Fibroblast of mammary gland (primary cell): ENCODE measurements at regions not wholly inside any gene's neighbourhood (a gene's known extent, or its start where the extent isn't known, plus 50 kb on each side); places are given as distances from the start of the nearest gene placed in this dataset.
A peak's percentile ranks its signal among the peaks of the same experiment; 100 is the strongest.
"Not testable (repeated sequence)": the region's sequence is repeated elsewhere in the genome, so short reads cannot be mapped to it uniquely, and the experiment has no call there.

Experiments used
- DNase-seq: peaks from one replicate; pipeline ENCODE4 v3.0.0-alpha.2; 2010; ENCODE audit warnings: low read depth
- H3K4me3 ChIP-seq: 2 replicates; pipeline ENCODE4 v1.5.1; 2011; ENCODE audit warnings: low read depth, mild to moderate bottlenecking, low read length, moderate library complexity; ENCODE audit not compliant: control insufficient read depth
- CTCF ChIP-seq: conservative IDR thresholded peaks from 2 replicates; pipeline ENCODE4 v1.5.1; 2011; ENCODE audit warnings: low read depth, low read length, inconsistent platforms; ENCODE audit not compliant: control insufficient read depth, insufficient read depth

DNA sequence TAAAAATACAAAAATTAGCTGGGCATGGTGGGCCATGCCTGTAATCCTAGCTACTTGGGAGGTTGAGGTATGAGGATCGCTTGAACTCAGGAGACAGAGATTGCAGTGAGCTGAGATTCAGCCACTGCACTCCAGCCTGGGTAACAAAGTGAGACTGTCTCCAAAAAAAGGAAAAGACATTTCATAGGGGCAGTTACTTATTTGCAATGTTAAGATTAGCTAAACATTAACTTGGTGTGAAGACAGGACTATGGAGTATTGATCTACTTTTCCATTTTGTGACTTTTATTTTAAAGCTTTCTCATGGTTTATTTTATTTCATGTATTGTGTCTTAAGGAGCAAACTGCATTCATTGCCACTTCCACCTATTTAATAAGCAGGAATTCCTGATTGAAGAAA, 153.0 kb downstream of the UTRN start:
- TF ChIP-seq CTCF = no peak
- no peak for DNase-seq
- no peak overlapping the region for H3K4me3 ChIP-seq

DNA sequence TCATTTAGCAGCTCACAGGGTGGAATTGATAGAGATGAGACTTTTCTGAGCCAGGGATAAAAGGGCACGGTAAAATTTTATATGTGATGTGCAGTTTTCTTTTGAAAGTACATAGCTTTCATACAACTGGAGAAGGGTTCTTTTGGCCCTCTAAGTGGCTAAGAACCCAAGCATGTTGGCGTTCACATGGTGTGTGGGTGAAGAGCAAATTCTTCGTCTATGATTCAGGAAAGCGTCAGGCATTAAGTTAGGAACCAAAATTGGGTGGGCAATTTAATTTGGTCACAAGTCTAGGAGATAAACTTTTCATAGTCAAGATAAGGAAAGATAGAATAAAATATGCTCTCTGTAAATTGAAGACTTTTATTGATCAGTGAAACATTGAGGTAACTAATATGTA, 153.9 kb downstream of the UTRN start:
- DNase-seq = peak; percentile 26
- H3K4me3 ChIP-seq = no peak overlapping the region
- no peak for TF ChIP-seq CTCF

DNA sequence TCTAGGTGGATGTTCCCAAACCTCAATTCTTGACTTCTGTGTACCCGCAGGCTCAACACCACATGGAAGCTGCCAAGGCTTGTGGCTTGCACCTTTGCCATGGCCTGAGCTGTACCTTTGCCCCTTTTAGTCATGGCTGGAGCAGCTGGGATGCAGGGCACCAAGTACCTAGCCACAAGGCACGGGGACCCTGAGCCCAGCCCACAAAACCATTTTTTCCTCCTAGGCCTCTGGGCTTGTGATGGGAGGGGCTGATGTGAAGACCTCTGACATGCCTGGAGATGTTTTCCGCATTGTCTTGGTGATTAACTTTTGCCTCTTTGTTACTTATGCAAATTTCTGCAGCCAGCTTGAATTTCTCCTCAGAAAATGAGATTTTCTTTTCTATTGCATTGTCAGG, 156.7 kb downstream of the UTRN start:
- DNase-seq, H3K4me3 ChIP-seq: not testable (repeated sequence)

- TF ChIP-seq CTCF = no peak
- DNase-seq = no peak
- no peak overlapping the region for H3K4me3 ChIP-seq
These were observed 158.0 kb downstream of the UTRN start for GRCh38 chr6:144443157-144443556.

DNA sequence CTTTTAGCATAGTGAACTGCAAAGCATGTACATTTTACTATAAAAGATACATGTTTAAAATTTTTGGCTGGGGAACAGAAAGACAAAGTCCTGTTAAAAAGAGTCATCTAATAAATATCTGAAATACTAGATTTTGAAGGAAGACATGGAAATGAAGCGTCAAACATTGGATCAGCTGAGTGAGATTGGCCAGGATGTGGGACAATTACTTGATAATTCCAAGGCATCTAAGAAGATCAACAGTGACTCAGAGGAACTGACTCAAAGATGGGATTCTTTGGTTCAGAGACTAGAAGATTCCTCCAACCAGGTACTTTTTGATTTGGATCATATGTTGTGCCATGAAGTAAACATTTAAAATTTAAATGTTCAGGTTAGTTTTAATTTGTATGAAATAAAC, 162.3 kb downstream of the UTRN start:
- peak; percentile 64 for DNase-seq
- TF ChIP-seq CTCF = no peak

DNA sequence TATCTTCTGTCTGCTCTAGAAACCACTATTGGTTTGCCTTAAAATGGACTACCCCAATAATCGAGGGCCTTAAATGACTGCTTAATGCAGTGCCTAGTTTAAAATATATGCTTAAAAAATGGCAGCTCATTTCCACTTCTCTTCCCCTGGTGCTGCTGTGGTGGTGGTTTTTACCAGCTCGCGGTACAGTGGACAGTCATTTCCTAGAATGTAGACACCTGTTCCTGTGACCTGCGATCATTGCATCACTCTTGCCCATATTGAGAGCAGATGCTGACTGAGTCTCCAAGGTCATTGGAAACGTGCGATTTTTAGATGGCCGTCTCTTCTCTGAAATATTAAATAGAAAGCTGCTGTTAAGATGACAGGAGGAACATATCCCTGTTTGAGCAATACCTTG, 164.1 kb downstream of the UTRN start:
- no peak for TF ChIP-seq CTCF
- no peak overlapping the region for H3K4me3 ChIP-seq
- DNase-seq = no peak

More for the DNA sequence above, 162.3 kb downstream of the UTRN start:
- H3K4me3 ChIP-seq = no peak overlapping the region

- DNase-seq = no peak
- TF ChIP-seq CTCF = no peak
- no peak overlapping the region for H3K4me3 ChIP-seq
These were observed 164.9 kb downstream of the UTRN start for GRCh38 chr6:144449911-144450597.
